ENCODE measurements at regions not wholly inside any gene's neighbourhood (a gene's known extent, or its start where the extent isn't known, plus 50 kb on each side); places are given as distances from the start of the nearest gene placed in this dataset.

DNA sequence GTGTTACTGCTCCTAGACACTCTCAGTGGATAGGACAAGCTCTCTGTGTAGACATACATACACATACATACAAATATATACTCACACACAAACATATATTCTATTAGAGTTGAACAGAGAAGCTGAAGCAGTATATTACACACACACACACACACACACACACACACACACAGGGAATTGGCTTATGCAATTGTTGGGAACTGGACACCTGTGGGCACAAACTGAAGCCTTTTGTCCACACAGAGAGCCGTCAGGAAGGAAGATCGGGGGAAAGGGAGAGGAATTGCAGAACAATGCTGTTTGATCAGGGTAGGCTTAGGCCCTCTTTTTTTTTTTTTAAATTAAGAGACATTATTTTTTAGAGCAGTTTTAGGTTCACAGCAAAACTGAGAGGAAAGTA lies 180.7 kb upstream of the DDHD1 start:
- TF ChIP-seq TAF1 (IDR thresholded peaks at IDR 0.05; ENCODE audit: low read depth, low read length) (no peak), POLR2A (IDR thresholded peaks at IDR 0.05; ENCODE audit: control extremely low read depth in 1 of 2, low read depth in 2 of 2, low read length in 2 of 2) (no peak)

Measured in H1 (cell line).